HEK293 (cell line): ENCODE measurements at regions not wholly inside any gene's neighbourhood (a gene's known extent, or its start where the extent isn't known, plus 50 kb on each side); places are given as distances from the start of the nearest gene placed in this dataset.
A peak's percentile ranks its signal among the peaks of the same experiment; 100 is the strongest.

Source experiments
- ELK4 ChIP-seq: IDR thresholded peaks from 2 replicates; pipeline ENCODE4 v1.6.1; 2011; ENCODE audit warnings: mild to moderate bottlenecking, low read depth, low read length, borderline replicate concordance
- MYNN ChIP-seq: fragments of 450-650 bp; formaldehyde crosslinking; IDR thresholded peaks from 2 replicates; pipeline ENCODE4 v1.5.1; 2016; ENCODE audit warnings: missing biosample characterization, missing genetic modification characterization, borderline replicate concordance
- PBX3 ChIP-seq: sonication (generic); formaldehyde crosslinking; IDR thresholded peaks from 2 replicates; pipeline ENCODE4 v1.8.1; 2022; ENCODE audit warnings: mild to moderate bottlenecking, moderate library complexity, missing genetic modification reagents
- RBAK ChIP-seq: fragments of 450-650 bp; formaldehyde crosslinking; IDR thresholded peaks from 2 replicates; pipeline ENCODE4 v1.5.1; 2016; ENCODE audit warnings: missing biosample characterization, missing genetic modification characterization
- SP2 ChIP-seq: fragments of 450-650 bp; formaldehyde crosslinking; IDR thresholded peaks from 2 replicates; pipeline ENCODE4 v1.5.1; 2016; ENCODE audit warnings: missing biosample characterization, missing genetic modification characterization
- TCF7L2 ChIP-seq: IDR thresholded peaks from 2 replicates; pipeline ENCODE4 v1.6.1; 2011; ENCODE audit warnings: low read depth, mild to moderate bottlenecking, inconsistent platforms, low read length, moderate library complexity, borderline replicate concordance
- YY2 ChIP-seq: fragments of 450-650 bp; formaldehyde crosslinking; IDR thresholded peaks from 2 replicates; pipeline ENCODE4 v1.5.1; 2016; ENCODE audit warnings: missing biosample characterization, missing genetic modification characterization
- ZEB2 ChIP-seq: fragments of 450-650 bp; formaldehyde crosslinking; IDR thresholded peaks from 2 replicates; pipeline ENCODE4 v1.5.1; 2016; ENCODE audit warnings: missing biosample characterization, missing genetic modification characterization
- ZFP3 ChIP-seq: fragments of 450-650 bp; formaldehyde crosslinking; IDR thresholded peaks from 2 replicates; pipeline ENCODE4 v1.5.1; 2016; ENCODE audit warnings: low read depth, missing biosample characterization, missing genetic modification characterization
- ZNF148 ChIP-seq: fragments of 450-650 bp; formaldehyde crosslinking; IDR thresholded peaks from 2 replicates; pipeline ENCODE4 v1.5.0; 2017; ENCODE audit warnings: missing biosample characterization, missing genetic modification characterization, borderline replicate concordance
- ZNF157 ChIP-seq: fragments of 450-650 bp; formaldehyde crosslinking; IDR thresholded peaks from 2 replicates; pipeline ENCODE4 v1.5.1; 2016; ENCODE audit warnings: missing biosample characterization, missing genetic modification characterization
- ZNF175 ChIP-seq: fragments of 450-650 bp; formaldehyde crosslinking; IDR thresholded peaks from 2 replicates; pipeline ENCODE4 v1.5.1; 2016; ENCODE audit warnings: missing biosample characterization, missing genetic modification characterization
- ZNF202 ChIP-seq: fragments of 450-650 bp; formaldehyde crosslinking; IDR thresholded peaks from 2 replicates; pipeline ENCODE4 v1.5.1; 2016; ENCODE audit warnings: missing biosample characterization, missing genetic modification characterization, borderline replicate concordance
- ZNF223 ChIP-seq: fragments of 450-650 bp; formaldehyde crosslinking; IDR thresholded peaks from 2 replicates; pipeline ENCODE4 v1.5.1; 2016; ENCODE audit warnings: missing biosample characterization, missing genetic modification characterization
- ZNF24 ChIP-seq: fragments of 450-650 bp; formaldehyde crosslinking; IDR thresholded peaks from 2 replicates; pipeline ENCODE4 v1.5.1; 2016; ENCODE audit warnings: missing biosample characterization, missing genetic modification characterization
- ZNF335 ChIP-seq: fragments of 450-650 bp; formaldehyde crosslinking; conservative IDR thresholded peaks from 2 replicates; pipeline ENCODE4 v1.5.1; 2016; ENCODE audit warnings: missing biosample characterization, missing genetic modification characterization
- ZNF366 ChIP-seq: fragments of 450-650 bp; formaldehyde crosslinking; conservative IDR thresholded peaks from 2 replicates; pipeline ENCODE4 v1.5.1; 2016; ENCODE audit warnings: missing biosample characterization, missing genetic modification characterization
- ZNF48 ChIP-seq: fragments of 450-650 bp; formaldehyde crosslinking; IDR thresholded peaks from 2 replicates; pipeline ENCODE4 v1.5.1; 2016; ENCODE audit warnings: missing biosample characterization, missing genetic modification characterization
- ZNF501 ChIP-seq: fragments of 450-650 bp; formaldehyde crosslinking; IDR thresholded peaks from 2 replicates; pipeline ENCODE4 v1.5.1; 2016; ENCODE audit warnings: missing biosample characterization, missing genetic modification characterization
- ZNF513 ChIP-seq: fragments of 450-650 bp; IDR thresholded peaks from 2 replicates; pipeline ENCODE4 v1.5.1; 2018; ENCODE audit warnings: missing biosample characterization, missing genetic modification characterization
- ZNF529 ChIP-seq: fragments of 450-650 bp; formaldehyde crosslinking; IDR thresholded peaks from 2 replicates; pipeline ENCODE4 v1.5.1; 2017; ENCODE audit warnings: missing genetic modification characterization, missing biosample characterization; ENCODE audit not compliant: insufficient replicate concordance
- ZNF560 ChIP-seq: fragments of 450-650 bp; formaldehyde crosslinking; IDR thresholded peaks from 2 replicates; pipeline ENCODE4 v1.5.1; 2017; ENCODE audit warnings: missing biosample characterization, missing genetic modification characterization, borderline replicate concordance
- ZNF596 ChIP-seq: fragments of 450-650 bp; IDR thresholded peaks from 2 replicates; pipeline ENCODE4 v1.5.0; 2018; ENCODE audit warnings: missing biosample characterization, mild to moderate bottlenecking, missing genetic modification characterization, moderate library complexity
- ZNF623 ChIP-seq: fragments of 450-650 bp; formaldehyde crosslinking; IDR thresholded peaks from 2 replicates; pipeline ENCODE4 v1.5.1; 2016; ENCODE audit warnings: missing biosample characterization, missing genetic modification characterization
- ZNF639 ChIP-seq: fragments of 450-650 bp; formaldehyde crosslinking; IDR thresholded peaks from 2 replicates; pipeline ENCODE4 v1.5.1; 2016; ENCODE audit warnings: missing biosample characterization, missing genetic modification characterization
- ZNF645 ChIP-seq: fragments of 450-650 bp; formaldehyde crosslinking; IDR thresholded peaks from 2 replicates; pipeline ENCODE4; 2016; ENCODE audit warnings: missing biosample characterization, missing genetic modification characterization
- ZNF660 ChIP-seq: fragments of 450-650 bp; IDR thresholded peaks from 2 replicates; pipeline ENCODE4 v1.5.1; 2018; ENCODE audit warnings: missing biosample characterization, mild to moderate bottlenecking, missing genetic modification characterization
- ZNF768 ChIP-seq: fragments of 450-650 bp; formaldehyde crosslinking; IDR thresholded peaks from 2 replicates; pipeline ENCODE4 v1.5.1; 2018; ENCODE audit warnings: missing biosample characterization, mild to moderate bottlenecking, missing genetic modification characterization
- ZNF785 ChIP-seq: fragments of 450-650 bp; formaldehyde crosslinking; IDR thresholded peaks from 2 replicates; pipeline ENCODE4 v1.5.1; 2016; ENCODE audit warnings: missing biosample characterization, missing genetic modification characterization
- ZNF830 ChIP-seq: fragments of 450-650 bp; IDR thresholded peaks from 2 replicates; pipeline ENCODE4 v1.5.0; 2018; ENCODE audit warnings: missing biosample characterization, missing genetic modification characterization, low read depth, mild to moderate bottlenecking, moderate library complexity
- ZSCAN18 ChIP-seq: fragments of 450-650 bp; formaldehyde crosslinking; IDR thresholded peaks from 2 replicates; pipeline ENCODE4 v1.5.1; 2016; ENCODE audit warnings: missing biosample characterization, missing genetic modification characterization
- ZXDB ChIP-seq: fragments of 450-650 bp; formaldehyde crosslinking; IDR thresholded peaks from 2 replicates; pipeline ENCODE4 v1.5.1; 2016; ENCODE audit warnings: missing biosample characterization, missing genetic modification characterization

- TF ChIP-seq ZNF223 (tag by site-specific recombination), result no peak
- peak; percentile 80 for TF ChIP-seq ZNF335 (tag by site-specific recombination)
- TF ChIP-seq ZNF560 (tag by site-specific recombination), result no peak
- no peak for TF ChIP-seq ZNF48
- TF ChIP-seq ZNF645 (tag by site-specific recombination), result no peak
- no peak for TF ChIP-seq ELK4
- TF ChIP-seq TCF7L2, result peak; percentile 59; the same call in 1 of the 2 replicates
- TF ChIP-seq ZNF175 (tag by site-specific recombination), result no peak
- TF ChIP-seq ZNF148, result no peak
- TF ChIP-seq ZNF660 (tag by site-specific recombination), result no peak
- no peak for TF ChIP-seq PBX3 (CRISPR knock-in tag)
- no peak for TF ChIP-seq ZNF623 (tag by site-specific recombination)
- no peak for TF ChIP-seq ZNF202 (tag by site-specific recombination)
- no peak for TF ChIP-seq RBAK (tag by site-specific recombination)
- TF ChIP-seq MYNN, result no peak
- no peak for TF ChIP-seq ZNF830 (tag by site-specific recombination)
- no peak for TF ChIP-seq ZNF501 (tag by site-specific recombination)
- no peak for TF ChIP-seq ZFP3 (tag by site-specific recombination)
- no peak for TF ChIP-seq ZNF596 (tag by site-specific recombination)
- no peak for TF ChIP-seq YY2 (tag by site-specific recombination)
- no peak for TF ChIP-seq ZNF785 (tag by site-specific recombination)
- no peak for TF ChIP-seq ZNF639
- no peak for TF ChIP-seq ZNF24
- no peak for TF ChIP-seq SP2 (tag by site-specific recombination)
- no peak for TF ChIP-seq ZNF366 (tag by site-specific recombination)
- TF ChIP-seq ZXDB, result no peak
- 0 out of 2 replicates have a peak, but pooled peaks have one; percentile 22 for TF ChIP-seq ZEB2 (tag by site-specific recombination)
- no peak for TF ChIP-seq ZNF157
- no peak for TF ChIP-seq ZNF768
- TF ChIP-seq ZNF529 (tag by site-specific recombination), result no peak
- TF ChIP-seq ZSCAN18 (tag by site-specific recombination), result no peak
- TF ChIP-seq ZNF513 (tag by site-specific recombination), result no peak
Measured at GRCh38 chr6:43983632-43984031, 143.6 kb downstream of the MRPL14 start (continued).
